Hepatocyte (in vitro differentiated cells): ENCODE measurements at regions not wholly inside any gene's neighbourhood (a gene's known extent, or its start where the extent isn't known, plus 50 kb on each side); places are given as distances from the start of the nearest gene placed in this dataset.

Experiments used
- DNase-seq: peaks from one replicate; pipeline ENCODE4 v3.0.0-alpha.2; 2016; ENCODE audit warnings: low spot score
- H2AFZ ChIP-seq: fragments of 200-600 bp; sonication (generic); 2 replicates; pipeline ENCODE4 v1.6.0; 2016; ENCODE audit warnings: antibody characterized with exemption, mild to moderate bottlenecking
- H3K27ac ChIP-seq: fragments of 200-600 bp; sonication (generic); 2 replicates; pipeline ENCODE4 v1.5.1; 2016; ENCODE audit warnings: mild to moderate bottlenecking
- H3K27me3 ChIP-seq: fragments of 200-600 bp; sonication (generic); 2 replicates; pipeline ENCODE4 v1.6.1; 2016
- H3K36me3 ChIP-seq: fragments of 200-600 bp; sonication (generic); replicated peaks from 2 replicates; pipeline ENCODE4 v1.5.1; 2016; ENCODE audit warnings: low read depth; ENCODE audit not compliant: insufficient read depth
- H3K4me1 ChIP-seq: fragments of 200-600 bp; sonication (generic); 2 replicates; pipeline ENCODE4 v1.5.1; 2016; ENCODE audit warnings: mild to moderate bottlenecking, moderate library complexity; ENCODE audit not compliant: insufficient read depth
- H3K4me2 ChIP-seq: fragments of 200-600 bp; sonication (generic); 2 replicates; pipeline ENCODE4 v1.6.0; 2016
- H3K4me3 ChIP-seq: fragments of 200-600 bp; sonication (generic); 2 replicates; pipeline ENCODE4 v1.5.1; 2016; ENCODE audit warnings: mild to moderate bottlenecking
- H3K79me2 ChIP-seq: fragments of 200-600 bp; sonication (generic); 2 replicates; pipeline ENCODE4 v1.6.0; 2017; ENCODE audit warnings: mild to moderate bottlenecking
- H3K9me2 ChIP-seq: fragments of 200-600 bp; sonication (generic); replicated peaks from 2 replicates; pipeline ENCODE4 v1.6.0; 2017; ENCODE audit warnings: mild to moderate bottlenecking; ENCODE audit not compliant: insufficient read depth
- H3K9me3 ChIP-seq: fragments of 200-600 bp; sonication (generic); 2 replicates; pipeline ENCODE4 v1.5.1; 2016; ENCODE audit warnings: low read depth, mild to moderate bottlenecking
- H4K20me1 ChIP-seq: fragments of 200-600 bp; sonication (generic); 2 replicates; pipeline ENCODE4 v1.6.0; 2016; ENCODE audit warnings: mild to moderate bottlenecking; ENCODE audit not compliant: insufficient read depth, poor library complexity, severe bottlenecking
- CTCF ChIP-seq: fragments of 200-600 bp; sonication (generic); IDR thresholded peaks from 2 replicates; pipeline ENCODE4 v1.5.1; 2016; ENCODE audit warnings: antibody characterized with exemption, mild to moderate bottlenecking; ENCODE audit not compliant: poor library complexity
- EZH2 ChIP-seq: fragments of 200-600 bp; sonication (generic); IDR thresholded peaks from 2 replicates; pipeline ENCODE4 v1.6.1; 2016; ENCODE audit warnings: antibody characterized with exemption, mild to moderate bottlenecking, borderline replicate concordance
- EZH2phosphoT487 ChIP-seq: fragments of 200-600 bp; sonication (generic); IDR thresholded peaks from one replicate; pipeline ENCODE4 v1.6.1; 2018; ENCODE audit warnings: antibody characterized with exemption, mild to moderate bottlenecking, low read depth, moderate library complexity; ENCODE audit not compliant: unreplicated experiment, severe bottlenecking
- WGBS: methylation state at CpG from one replicate; pipeline ENCODE4 v1.1.6; 2016; ENCODE audit warnings: low lambda C conversion rate; ENCODE audit errors: missing lambda C conversion rate; 5-methylcytosine and 5-hydroxymethylcytosine counted together

- Histone ChIP-seq H3K9me3 (no peaks in the 10 kb centered on the region), H3K4me3 (no peak overlapping the region), H3K4me2 (peak overlapping the region; percentile 43), H3K27me3 (peaks cover 5% of the 10 kb centered on the region), H3K4me1 (peaks cover 25% of the 10 kb centered on the region), H3K79me2 (no peaks in the 10 kb centered on the region), H3K9me2 (no peaks in the 10 kb centered on the region), H2AFZ (no peak overlapping the region), H3K27ac (peak overlapping the region; percentile 78), H3K36me3 (no peaks in the 10 kb centered on the region), H4K20me1 (no peaks in the 10 kb centered on the region)
- WGBS: 39% methylated on average over 15 of the region's 15 CpGs
- peak; percentile 82 for DNase-seq
- TF ChIP-seq EZH2phosphoT487 (no peak), CTCF (no peak), EZH2 (no peak)
Observed at GRCh38 chr16:86432691-86433090, 77.6 kb upstream of the FOXF1 start.

GRCh38 chr16:86436466-86437185, 73.7 kb upstream of the FOXF1 start:
- no peak for TF ChIP-seq EZH2
- no peak for TF ChIP-seq EZH2phosphoT487
- TF ChIP-seq CTCF: no peak
- Histone ChIP-seq H3K4me1 (peaks cover 14% of the 10 kb centered on the region), H4K20me1 (no peaks in the 10 kb centered on the region), H3K4me2 (no peak overlapping the region), H2AFZ (no peak overlapping the region), H3K36me3 (no peaks in the 10 kb centered on the region), H3K27ac (no peak overlapping the region), H3K27me3 (peaks cover 5% of the 10 kb centered on the region), H3K9me3 (no peaks in the 10 kb centered on the region), H3K4me3 (no peak overlapping the region), H3K79me2 (no peaks in the 10 kb centered on the region), H3K9me2 (no peaks in the 10 kb centered on the region)
- WGBS: 28% methylated on average over 7 of the region's 7 CpGs
- DNase-seq: no peak

- Histone ChIP-seq H3K79me2 (no peaks in the 10 kb centered on the region), H3K4me1 (peaks cover 8% of the 10 kb centered on the region), H2AFZ (no peak overlapping the region), H3K27ac (no peak overlapping the region), H3K9me3 (no peaks in the 10 kb centered on the region), H3K36me3 (no peaks in the 10 kb centered on the region), H3K9me2 (no peaks in the 10 kb centered on the region), H3K4me2 (no peak overlapping the region), H3K27me3 (peaks cover 5% of the 10 kb centered on the region), H3K4me3 (no peak overlapping the region), H4K20me1 (no peaks in the 10 kb centered on the region)
- TF ChIP-seq EZH2phosphoT487 (no peak), EZH2 (no peak), CTCF (no peak)
- DNase-seq: no peak
- 83% methylated on average over 3 of the region's 3 CpGs for WGBS
Observed at GRCh38 chr16:86437348-86437747, 73.0 kb upstream of the FOXF1 start.
